OCI-LY7 (cell line): ENCODE measurements at regions not wholly inside any gene's neighbourhood (a gene's known extent, or its start where the extent isn't known, plus 50 kb on each side); places are given as distances from the start of the nearest gene placed in this dataset.

Source experiments
- BruUV-seq: library from RNA; stranded (reverse); fragments of 400-500 nt; replicated peaks from 2 replicates; lab custom pipeline; 2021; lab: Mats Ljungman, UMichigan
- CTCF ChIA-PET: fragments of 300-600 bp; sonication (Branson Sonifier 250); formaldehyde crosslinking; loops from one replicate; lab custom pipeline; 2022; ENCODE audit warnings: antibody characterized with exemption; ENCODE audit not compliant: unreplicated experiment; lab: Charles Lee
- POLR2A ChIA-PET: fragments of 300-600 bp; sonication (Branson Sonifier 250); formaldehyde crosslinking; loops from one replicate; lab custom pipeline; 2022; ENCODE audit warnings: antibody characterized with exemption; lab: Charles Lee
- DNase-seq: peaks from one replicate; pipeline ENCODE4 v3.0.0-alpha.2; 2015; ENCODE audit warnings: low spot score
- H2AFZ ChIP-seq: fragments of 200-600 bp; sonication (generic), shearing (Covaris generic); 2 replicates; pipeline ENCODE4 v1.6.1; 2014; ENCODE audit warnings: mild to moderate bottlenecking, antibody characterized with exemption, low read length, moderate library complexity
- H3K27ac ChIP-seq: fragments of 200-600 bp; sonication (generic); 2 replicates; pipeline ENCODE4 v1.5.1; 2014; ENCODE audit warnings: mixed run types, low read depth, mild to moderate bottlenecking, moderate library complexity, low read length, inconsistent platforms; ENCODE audit not compliant: poor library complexity, severe bottlenecking
- H3K36me3 ChIP-seq: fragments of 200-600 bp; sonication (generic); 2 replicates; pipeline ENCODE4 v1.6.1; 2014; ENCODE audit warnings: mild to moderate bottlenecking, antibody characterized with exemption, low read length, moderate library complexity, mixed read lengths; ENCODE audit not compliant: insufficient read depth
- H3K4me1 ChIP-seq: fragments of 200-600 bp; sonication (generic); 2 replicates; pipeline ENCODE4 v1.5.1; 2014; ENCODE audit warnings: mild to moderate bottlenecking, low read length; ENCODE audit not compliant: insufficient read depth, poor library complexity, severe bottlenecking
- H3K4me2 ChIP-seq: fragments of 200-600 bp; sonication (generic); 2 replicates; pipeline ENCODE4 v1.6.1; 2014; ENCODE audit warnings: mild to moderate bottlenecking, low read length
- H3K4me3 ChIP-seq: fragments of 200-600 bp; sonication (generic); 2 replicates; pipeline ENCODE4 v1.5.1; 2014; ENCODE audit warnings: mild to moderate bottlenecking, low read depth, low read length; ENCODE audit not compliant: poor library complexity, severe bottlenecking
- H3K79me2 ChIP-seq: fragments of 200-600 bp; sonication (generic); 2 replicates; pipeline ENCODE4 v1.6.1; 2016; ENCODE audit warnings: low read depth, mild to moderate bottlenecking, low read length, moderate library complexity, mixed read lengths; ENCODE audit not compliant: insufficient read depth
- H3K9me2 ChIP-seq: fragments of 200-600 bp; sonication (generic); 2 replicates; pipeline ENCODE4 v1.6.1; 2016; ENCODE audit warnings: mild to moderate bottlenecking, low read length, mixed read lengths; ENCODE audit not compliant: insufficient read depth
- H3K9me3 ChIP-seq: fragments of 200-600 bp; sonication (generic); 2 replicates; pipeline ENCODE4 v1.6.1; 2014; ENCODE audit warnings: mild to moderate bottlenecking, mixed run types, low read length, mixed read lengths
- H4K20me1 ChIP-seq: fragments of 200-600 bp; sonication (generic); 2 replicates; pipeline ENCODE4 v1.6.1; 2014; ENCODE audit warnings: mild to moderate bottlenecking, antibody characterized with exemption, low read length, moderate library complexity, mixed read lengths; ENCODE audit not compliant: insufficient read depth
- CTCF ChIP-seq: fragments of 200-600 bp; sonication (generic); conservative IDR thresholded peaks from 2 replicates; pipeline ENCODE4 v1.5.1; 2014; ENCODE audit warnings: mild to moderate bottlenecking, antibody characterized with exemption, low read length, moderate library complexity, mixed read lengths
- EZH2phosphoT487 ChIP-seq: fragments of 200-600 bp; sonication (generic); IDR thresholded peaks from 2 replicates; pipeline ENCODE4 v1.6.1; 2018; ENCODE audit warnings: low read depth, borderline replicate concordance, mild to moderate bottlenecking, mixed run types, antibody characterized with exemption, low read length, moderate library complexity, mixed read lengths
- intact Hi-C: fragments of 100-400 bp; cut with micrococcal nuclease; formaldehyde crosslinking; loops from one replicate; pipeline ENCODE4 v1.10.0; 2022; ENCODE audit not compliant: unreplicated experiment

GRCh38 chr15:35161694-35162093 lies 76.6 kb upstream of the NANOGP8 start:
- intact Hi-C loops: no loop called here
- H3K79me2 ChIP-seq: no peaks in the 10 kb centered on the region

DNA sequence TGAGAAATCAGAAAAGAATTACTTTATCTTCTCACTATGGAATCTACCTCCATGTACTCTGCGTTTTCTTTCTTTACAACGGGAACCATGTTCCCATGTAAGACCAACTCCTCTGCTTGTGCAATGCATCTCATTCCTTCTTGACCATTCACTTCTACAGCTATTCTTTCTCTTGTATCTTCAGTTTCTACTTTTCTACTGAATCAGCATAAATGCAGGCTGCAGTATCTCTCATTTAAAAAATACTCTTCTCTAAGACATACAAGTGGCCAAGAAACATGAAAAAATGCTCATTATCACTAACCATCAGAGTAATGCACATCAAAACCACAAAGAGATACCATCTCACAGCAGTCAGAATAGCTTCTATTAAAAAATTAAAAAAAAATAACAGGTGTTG lies 74.1 kb upstream of the NANOGP8 start:
- BruUV-seq: no TSS peak
- H3K4me1 ChIP-seq: no peaks in the 10 kb centered on the region
- no peaks in the 10 kb centered on the region for H3K36me3 ChIP-seq
- H3K4me3 ChIP-seq: no peak overlapping the region
- intact Hi-C loops: no loop called here
- no peak overlapping the region for H3K27ac ChIP-seq
- no peaks in the 10 kb centered on the region for H3K9me2 ChIP-seq
- ChIA-PET CTCF (no interaction called here), POLR2A (no interaction called here)
- DNase-seq: no peak
- no peaks in the 10 kb centered on the region for H3K9me3 ChIP-seq
- H3K4me2 ChIP-seq: no peak overlapping the region
- no peaks in the 10 kb centered on the region for H4K20me1 ChIP-seq
- TF ChIP-seq EZH2phosphoT487: no peak
- no peak for TF ChIP-seq CTCF
- H2AFZ ChIP-seq: no peak overlapping the region
- no peaks in the 10 kb centered on the region for H3K79me2 ChIP-seq

More at GRCh38 chr15:35161694-35162093, 76.6 kb upstream of the NANOGP8 start:
- ChIA-PET CTCF (no interaction called here), POLR2A (no interaction called here)
- TF ChIP-seq EZH2phosphoT487 (no peak), CTCF (no peak)
- no peak overlapping the region for H3K27ac ChIP-seq
- no peaks in the 10 kb centered on the region for H3K4me1 ChIP-seq
- no peak overlapping the region for H3K4me2 ChIP-seq
- H3K9me2 ChIP-seq: no peaks in the 10 kb centered on the region
- no peaks in the 10 kb centered on the region for H3K36me3 ChIP-seq
- no peaks in the 10 kb centered on the region for H4K20me1 ChIP-seq
- no peak for DNase-seq
- H3K9me3 ChIP-seq: no peaks in the 10 kb centered on the region
- no TSS peak for BruUV-seq
- no peak overlapping the region for H2AFZ ChIP-seq
- H3K4me3 ChIP-seq: no peak overlapping the region

DNA sequence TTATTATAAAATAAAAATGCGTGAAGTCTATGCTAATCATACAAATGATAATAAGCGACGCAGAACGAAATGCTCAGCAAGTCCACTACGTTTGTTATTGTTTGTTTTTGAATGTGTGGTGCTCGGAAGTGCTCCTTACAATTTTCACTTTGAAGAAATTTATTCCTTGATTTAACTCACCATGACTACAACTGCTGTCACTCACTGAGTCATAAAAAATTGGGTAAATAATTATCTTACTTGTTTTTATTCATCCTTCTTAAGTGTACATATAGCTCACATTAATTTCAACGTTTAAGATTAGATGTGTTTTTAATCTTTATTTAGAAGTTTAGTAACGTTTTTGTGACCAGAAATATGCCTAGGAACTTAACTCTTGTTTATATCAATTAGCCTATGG lies 66.7 kb upstream of the NANOGP8 start:
- no TSS peak for BruUV-seq

More for the DNA sequence above, 66.7 kb upstream of the NANOGP8 start:
- no peaks in the 10 kb centered on the region for H3K79me2 ChIP-seq
- H3K4me3 ChIP-seq: no peak overlapping the region
- TF ChIP-seq EZH2phosphoT487 (no peak), CTCF (no peak)
- ChIA-PET POLR2A (no interaction called here), CTCF (no interaction called here)
- H3K9me2 ChIP-seq: no peaks in the 10 kb centered on the region
- H2AFZ ChIP-seq: no peak overlapping the region
- H3K36me3 ChIP-seq: no peaks in the 10 kb centered on the region
- H3K9me3 ChIP-seq: no peaks in the 10 kb centered on the region
- H3K27ac ChIP-seq: no peak overlapping the region
- no peak overlapping the region for H3K4me2 ChIP-seq
- no peaks in the 10 kb centered on the region for H4K20me1 ChIP-seq
- intact Hi-C loops: no loop called here
- DNase-seq: no peak
- no peaks in the 10 kb centered on the region for H3K4me1 ChIP-seq
